Right forelimb (tissue), 1 donor: ENCODE measurements at regions not wholly inside any gene's neighbourhood (a gene's known extent, or its start where the extent isn't known, plus 50 kb on each side); places are given as distances from the start of the nearest gene placed in this dataset.

ENCODE experiments used
- DNase-seq: peaks from one replicate; pipeline ENCODE4 v3.0.0-alpha.2; 2018

DNA sequence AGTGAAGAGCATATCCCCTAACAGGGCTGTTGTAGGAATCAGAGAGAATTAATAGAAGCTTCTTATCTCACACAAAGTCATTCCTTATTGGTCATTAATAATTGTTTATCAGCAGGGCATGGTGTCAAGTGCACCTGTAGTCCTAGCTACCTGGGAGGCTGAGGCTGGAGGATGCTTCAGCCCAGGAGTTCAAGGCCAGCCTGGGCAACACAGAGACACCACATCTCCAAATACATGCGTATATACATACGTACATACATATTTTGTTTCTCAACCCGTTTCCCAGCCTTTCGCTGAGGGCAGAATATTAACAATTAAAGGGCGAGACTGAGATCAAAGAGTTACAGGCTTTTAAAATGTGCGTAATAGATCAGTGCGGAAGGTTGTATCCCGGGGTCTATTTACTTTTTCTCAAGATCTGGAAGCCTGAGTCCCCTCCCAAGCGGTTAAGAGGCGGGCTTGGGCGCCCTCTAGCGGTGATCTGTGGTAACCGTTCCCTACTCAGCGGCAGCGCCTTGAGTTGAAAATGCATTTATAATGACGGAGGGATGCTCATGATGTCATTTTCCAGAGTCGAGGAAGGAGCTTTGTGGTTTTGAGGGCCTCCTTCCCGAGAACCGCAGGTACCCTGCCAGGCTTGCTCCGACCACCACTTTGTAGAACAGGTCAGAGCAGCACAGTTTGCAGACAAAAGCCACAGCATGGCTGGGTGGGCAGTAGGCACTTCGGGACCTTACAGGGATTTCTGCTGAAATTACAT, 169.6 kb upstream of the GPR12 start:
- DNase-seq, result peak; percentile 88

DNA sequence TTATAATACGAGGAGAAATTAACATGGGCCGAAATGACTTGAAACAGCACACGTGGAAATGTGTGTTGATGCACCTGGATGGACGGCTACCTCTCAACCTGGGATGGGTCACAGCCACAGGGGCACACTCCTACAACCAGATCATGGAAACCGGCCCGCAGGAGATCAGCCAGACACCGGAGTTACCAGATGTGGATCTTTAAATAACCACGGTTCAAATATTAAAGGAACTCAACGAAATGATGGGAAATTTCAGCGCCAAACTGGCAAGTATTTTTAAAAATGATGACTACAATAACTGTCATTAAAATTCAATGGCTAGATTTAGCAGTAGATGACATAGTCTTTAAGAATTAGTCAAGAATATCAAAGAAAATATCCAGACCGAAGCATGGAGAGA, 166.9 kb upstream of the GPR12 start:
- no peak for DNase-seq

DNA sequence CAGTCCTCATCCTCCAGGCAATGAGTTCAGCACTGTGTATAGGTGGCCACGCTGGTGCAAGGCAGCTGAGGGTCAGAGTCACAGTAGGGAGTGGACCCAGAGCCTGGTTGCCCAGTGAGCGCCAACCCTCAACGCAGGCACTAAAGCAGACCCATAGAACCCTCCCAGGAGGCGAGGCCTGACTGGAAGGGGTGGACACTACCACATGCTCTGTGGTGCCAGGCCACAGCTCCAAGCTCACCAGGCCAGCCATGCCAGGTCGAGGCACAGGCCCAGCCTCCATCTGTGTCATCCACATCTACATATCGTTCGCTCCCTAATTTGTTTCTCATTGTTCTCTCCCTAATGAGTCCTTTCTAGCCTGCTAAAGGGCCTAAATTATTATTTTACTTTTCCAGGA, 165.8 kb upstream of the GPR12 start:
- DNase-seq, result no peak

DNA sequence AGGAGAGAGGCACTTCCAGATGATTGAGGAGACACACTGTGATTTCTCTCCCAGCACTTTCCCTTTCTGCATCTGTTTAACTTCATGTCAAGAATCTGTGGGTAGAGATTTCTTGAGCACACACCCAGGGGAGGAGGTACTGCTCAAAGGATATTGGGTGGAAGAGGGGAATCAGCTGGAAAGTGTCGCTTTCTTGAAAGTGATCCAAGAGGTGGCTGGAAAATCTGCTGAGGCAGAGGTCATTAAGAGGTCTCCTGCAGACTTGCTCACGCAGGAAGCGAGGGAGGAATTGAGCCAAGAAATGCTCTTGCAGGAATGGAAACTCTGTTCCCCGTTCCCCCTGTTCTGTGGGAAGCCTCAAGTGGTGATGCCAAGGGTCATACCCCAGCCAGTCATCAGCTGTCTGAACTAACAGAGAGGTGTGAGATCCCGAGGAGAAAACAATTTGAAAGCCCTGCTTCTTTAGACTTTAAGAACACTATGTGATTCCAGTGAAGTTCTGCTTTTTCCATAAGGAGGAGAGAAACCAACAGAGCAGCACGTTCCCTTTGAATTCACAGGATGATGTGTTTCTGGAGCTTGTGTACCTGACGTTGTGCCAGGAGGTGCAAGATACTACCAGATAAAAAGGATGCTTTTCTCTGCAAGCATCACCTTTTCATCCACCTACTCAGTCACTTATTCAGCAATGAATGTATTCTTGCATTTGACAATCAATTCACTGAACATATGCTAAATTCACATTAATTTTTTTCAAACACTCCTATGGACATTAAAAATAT, 163.4 kb upstream of the GPR12 start:
- DNase-seq, result no peak

DNA sequence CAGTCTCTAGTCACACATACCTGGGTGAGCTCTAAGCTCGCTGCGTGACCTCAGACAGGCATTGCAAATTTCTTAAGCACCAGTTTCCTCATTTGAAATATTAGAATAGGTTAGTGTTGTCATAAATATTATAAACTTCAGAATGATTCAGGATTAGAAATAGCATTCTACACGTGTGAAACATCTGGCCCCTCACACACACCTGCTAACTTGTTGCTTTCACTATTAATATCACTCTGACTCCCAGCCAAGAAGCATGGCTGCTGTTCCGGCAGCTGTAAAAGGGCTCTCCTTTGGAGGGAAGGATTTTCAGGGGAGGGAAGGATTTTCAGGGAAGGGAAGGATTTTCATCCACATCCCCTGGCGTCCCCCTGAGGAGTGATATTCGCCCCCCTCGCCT, 161.3 kb upstream of the GPR12 start:
- DNase-seq, result no peak

DNA sequence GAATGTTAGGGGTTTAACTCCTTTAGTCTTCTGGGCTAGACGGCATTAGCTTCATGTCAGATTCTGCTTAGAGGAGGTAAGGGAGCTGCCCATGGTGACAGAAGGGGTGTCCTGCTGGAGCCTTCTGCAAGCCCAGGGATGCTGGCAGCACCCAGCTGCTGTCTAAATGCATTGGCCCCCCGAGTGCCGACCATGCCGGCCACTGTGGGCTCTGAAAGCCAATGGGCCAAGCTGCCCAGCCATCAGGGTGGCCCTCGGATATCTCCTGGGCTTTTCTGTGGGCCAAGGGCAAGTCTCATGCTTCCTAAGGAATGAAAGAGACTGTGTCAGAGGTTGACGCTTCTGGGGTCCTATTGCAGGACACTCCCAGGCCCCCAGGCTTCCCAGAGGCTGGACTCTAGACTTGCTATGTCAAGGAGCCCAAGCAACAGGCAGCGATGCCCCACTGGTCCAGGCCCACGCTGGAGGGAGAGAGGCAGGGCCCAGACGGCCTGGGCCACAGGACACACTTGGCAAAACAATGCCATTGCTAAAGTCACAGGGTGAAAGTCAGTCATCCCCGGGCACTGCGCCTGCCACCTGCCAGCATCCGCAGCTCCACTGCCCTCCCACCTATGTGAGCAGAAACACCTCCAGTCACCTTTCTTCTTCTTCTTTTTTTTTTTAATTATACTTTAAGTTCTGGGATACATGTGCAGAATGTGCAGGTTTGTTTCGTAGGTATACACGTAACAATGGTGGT, 160.2 kb upstream of the GPR12 start:
- DNase-seq, result peak; percentile 23

DNA sequence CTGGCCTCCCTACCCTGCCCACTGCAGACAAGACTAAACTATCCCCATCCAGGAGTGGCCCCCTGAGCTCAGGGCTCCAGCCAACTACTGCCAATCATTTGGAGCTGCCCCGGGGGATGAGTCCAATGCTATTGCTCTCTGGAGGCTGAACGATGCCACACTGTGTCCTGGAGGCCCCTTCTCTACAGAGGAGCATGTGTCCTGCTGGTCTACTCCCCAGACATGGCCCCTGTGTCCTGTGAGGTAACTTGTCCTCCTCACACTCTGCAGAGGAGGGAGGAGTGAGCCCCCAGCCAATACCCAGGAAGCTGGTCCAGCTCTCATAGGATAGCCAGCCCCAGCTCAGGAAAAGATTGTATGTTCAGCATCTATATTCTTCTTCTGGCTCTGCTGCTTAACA, 159.1 kb upstream of the GPR12 start:
- peak; percentile 30 for DNase-seq

DNA sequence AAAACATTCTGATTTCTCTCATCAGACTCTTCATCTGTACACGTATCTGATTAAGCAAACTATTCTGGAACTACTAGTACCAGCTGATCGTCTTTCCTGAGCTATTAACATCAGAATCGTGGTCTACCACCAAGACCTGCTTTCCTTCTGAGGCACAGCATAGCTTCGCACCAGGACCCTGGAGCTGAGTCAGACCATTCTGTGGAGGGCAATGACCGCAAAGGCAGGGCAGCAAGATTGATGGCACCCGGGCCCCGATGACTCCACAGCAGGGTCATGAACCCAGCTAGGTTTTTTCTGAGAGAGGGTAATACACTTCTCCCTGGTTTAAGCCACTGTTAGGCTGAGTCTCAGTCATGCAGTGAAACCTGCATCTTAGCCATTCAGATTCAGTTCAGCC, 158.7 kb upstream of the GPR12 start:
- DNase-seq, result peak; percentile 31

DNA sequence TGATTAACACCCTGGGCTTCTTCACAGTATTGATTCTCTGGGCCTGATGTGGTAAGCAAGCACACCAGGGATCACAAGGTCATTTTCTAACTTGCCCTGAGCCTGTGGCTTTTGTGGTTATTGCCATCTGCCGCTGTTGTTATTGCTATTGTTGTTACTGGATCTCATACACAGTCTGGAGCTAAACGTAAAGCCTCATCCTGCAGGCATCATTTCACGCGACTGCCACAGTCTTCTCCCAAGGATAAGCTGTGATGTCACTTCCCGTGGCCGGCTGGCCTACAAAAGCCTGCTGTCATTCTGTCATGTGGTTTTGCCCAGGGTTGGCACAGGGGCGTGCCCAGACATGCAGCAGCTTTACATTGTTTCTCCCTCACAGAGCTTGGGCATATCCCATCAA, 154.0 kb upstream of the GPR12 start:
- no peak for DNase-seq

DNA sequence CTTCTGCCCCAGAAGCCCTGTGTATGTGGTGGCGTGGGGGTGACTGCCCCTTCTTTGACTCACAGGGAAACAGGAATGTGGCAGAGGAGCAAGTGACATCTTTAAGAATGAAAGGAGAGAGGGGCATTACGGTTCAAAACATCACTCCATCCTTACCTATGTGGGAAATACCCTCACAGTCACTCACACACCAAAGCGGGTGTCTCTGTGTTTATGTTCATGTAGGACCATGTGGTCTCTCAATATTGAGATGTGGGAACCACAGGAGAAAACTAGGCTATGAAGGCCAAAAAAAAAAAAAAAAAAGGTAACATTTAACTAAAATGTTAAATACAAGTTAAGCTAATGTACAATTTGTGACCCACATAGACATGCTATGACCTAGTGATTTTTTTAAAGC, 153.6 kb upstream of the GPR12 start:
- no peak for DNase-seq

DNA sequence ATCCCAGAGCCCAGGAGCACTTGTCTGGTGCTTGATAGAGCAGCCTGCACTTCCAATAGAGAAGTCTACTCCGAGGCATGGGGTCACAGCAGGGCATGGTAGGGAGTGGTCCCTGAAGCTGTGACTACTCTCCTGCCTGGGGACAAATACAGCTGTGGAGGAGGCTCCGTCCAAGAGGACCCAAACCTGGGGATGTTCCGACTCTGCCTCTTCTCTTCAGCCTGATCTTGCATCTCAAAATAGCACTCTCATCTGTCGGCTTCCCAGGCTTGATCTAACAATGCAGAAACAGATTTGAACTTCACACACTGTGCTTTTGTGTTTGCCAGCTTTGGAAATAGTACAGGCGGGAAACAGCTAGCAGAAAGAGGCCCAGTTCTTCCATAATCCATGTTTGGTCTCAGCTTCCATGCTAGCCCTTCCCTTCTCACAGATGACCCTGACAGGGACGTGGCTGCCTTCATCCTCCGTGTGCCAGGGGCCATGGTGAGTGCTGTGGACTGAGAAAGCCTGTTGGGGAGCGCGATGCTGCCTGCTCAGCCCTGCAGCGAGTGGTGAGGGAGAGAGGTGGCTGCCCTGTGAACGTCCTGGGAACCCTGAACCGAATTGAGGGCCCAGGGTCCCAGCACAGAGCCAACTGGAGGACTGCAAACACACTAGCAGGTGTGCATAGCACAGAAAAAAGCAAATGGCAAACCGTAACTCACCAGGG, 150.3 kb upstream of the GPR12 start:
- DNase-seq, result no peak

DNA sequence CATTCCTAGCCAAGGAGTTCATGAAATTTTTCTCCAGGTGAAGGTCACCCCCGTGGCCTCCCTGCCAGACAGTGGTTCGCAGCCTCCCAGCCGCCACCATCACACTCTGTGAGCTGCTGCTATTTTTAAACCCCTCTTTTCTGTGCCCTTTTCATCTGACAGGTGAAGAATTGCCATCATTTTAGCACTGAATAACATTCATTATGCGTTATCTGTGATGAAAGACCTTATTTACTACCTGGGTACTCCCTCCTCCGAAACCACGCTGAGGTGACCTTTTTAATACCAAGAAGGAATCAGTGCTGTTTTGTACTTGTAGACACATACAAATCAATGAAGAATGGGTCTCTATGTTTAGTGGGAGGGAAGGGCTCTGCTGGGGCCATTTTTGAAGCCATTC, 148.9 kb upstream of the GPR12 start:
- no peak for DNase-seq

DNA sequence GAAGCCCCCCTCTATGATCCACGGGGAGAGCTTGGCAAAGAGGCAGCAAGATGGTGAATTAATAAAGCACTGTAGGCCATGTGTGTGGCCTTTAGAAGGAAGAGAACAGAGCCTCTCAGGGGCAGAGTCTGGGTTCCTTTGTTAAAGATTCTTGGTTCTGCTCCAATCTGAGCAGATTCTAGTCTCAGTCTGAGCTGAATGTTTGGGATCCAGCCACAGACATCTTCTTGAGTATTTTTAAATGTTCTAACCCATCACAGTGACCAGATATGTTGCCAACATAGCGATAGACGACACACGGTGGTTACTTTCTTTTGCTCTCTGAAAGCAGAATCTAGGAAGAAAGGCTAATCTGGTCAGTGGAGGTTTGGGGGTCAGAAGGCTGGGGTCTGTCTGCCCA, 147.5 kb upstream of the GPR12 start:
- DNase-seq, result no peak

DNA sequence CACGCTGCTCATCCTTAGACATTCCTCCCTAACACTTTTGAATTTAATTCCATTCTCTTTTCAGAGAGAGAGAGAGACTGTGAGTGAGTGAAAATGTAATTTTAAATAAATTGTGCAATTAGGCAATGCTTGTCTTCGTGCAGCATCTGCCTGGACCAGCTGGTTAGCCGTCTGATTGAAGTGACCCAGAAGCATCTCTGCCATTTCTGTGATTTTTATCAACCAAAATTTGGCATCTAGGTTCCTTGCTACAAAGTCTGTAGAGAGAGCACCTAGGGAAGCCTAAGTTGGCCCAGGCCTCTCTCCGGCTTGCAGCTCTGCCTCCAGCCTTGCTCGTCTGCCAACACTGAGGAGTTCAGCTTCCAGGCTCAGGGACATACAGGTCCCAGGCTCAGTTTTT, 138.6 kb upstream of the GPR12 start:
- DNase-seq, result no peak

DNA sequence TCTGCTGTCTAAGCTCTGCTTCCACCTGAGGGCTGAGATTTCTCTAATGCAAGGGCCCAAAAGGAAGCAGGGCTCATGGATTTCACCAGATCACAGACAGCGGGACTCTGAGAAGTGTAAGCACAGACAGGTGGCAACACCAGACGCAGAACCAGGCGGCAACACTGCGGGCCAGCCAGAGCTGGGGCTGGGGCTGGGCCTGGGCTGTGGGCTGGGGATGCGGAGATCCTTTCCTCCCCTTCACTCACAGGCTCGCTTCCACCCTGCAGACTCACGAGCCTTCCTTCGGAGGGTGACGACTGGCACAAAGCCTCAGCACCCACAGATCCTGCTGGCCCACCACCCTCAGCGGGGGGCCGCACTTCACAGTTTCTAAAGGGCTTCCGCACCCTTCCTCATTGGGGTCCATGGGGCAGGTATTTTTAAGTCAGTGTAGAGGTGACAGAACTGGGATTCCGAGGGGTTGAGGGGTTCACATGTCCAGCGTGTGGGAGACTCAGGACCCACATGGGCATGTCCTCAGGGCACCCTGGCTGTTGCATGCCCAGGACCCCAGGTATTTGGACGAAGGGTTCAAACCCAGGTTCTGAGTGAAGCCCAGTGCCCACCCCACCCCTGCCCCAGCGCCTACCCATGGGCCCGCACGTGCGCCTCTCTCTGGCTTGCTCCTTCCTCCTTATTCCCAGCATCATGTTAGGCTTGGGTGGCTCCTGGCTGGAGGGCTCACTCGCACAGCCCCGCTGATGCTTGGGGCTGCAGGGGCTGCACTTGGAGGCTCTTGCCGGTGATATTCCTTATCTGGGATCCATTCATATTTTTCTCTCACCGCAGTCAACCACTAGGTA, 137.3 kb upstream of the GPR12 start:
- no peak for DNase-seq

DNA sequence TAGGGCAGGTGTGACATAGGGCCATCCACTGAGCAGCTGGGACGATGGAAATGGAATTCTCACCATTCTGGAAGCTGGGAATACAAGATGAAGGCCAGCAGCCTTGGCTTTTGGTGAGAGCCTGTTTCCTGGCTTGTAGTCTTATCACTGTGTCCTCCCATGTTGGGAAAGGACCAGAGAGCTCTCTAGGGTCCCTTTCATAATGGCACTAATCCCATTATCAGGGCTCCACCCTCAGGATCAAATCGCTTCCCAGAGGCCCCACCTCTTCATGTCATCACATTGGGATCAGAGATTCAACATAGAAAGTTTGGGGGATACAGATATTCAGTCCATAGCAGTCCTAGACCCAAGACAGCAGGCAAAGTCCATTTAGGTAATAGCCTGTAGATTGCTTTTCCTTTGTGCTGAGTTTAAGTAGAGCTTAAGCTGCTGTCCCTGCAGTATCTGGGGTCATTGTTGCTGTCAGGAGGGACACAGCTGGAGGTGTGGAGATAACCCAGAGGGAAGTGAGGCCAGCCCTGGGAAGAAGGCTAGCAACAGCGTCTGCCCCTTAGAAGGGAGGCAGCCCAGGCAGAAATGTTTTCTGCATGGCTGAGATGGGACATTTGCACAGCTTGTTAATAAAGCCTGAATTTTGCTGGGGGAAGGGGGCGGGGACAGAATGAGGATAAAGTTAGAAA, 136.5 kb upstream of the GPR12 start:
- DNase-seq, result no peak

DNA sequence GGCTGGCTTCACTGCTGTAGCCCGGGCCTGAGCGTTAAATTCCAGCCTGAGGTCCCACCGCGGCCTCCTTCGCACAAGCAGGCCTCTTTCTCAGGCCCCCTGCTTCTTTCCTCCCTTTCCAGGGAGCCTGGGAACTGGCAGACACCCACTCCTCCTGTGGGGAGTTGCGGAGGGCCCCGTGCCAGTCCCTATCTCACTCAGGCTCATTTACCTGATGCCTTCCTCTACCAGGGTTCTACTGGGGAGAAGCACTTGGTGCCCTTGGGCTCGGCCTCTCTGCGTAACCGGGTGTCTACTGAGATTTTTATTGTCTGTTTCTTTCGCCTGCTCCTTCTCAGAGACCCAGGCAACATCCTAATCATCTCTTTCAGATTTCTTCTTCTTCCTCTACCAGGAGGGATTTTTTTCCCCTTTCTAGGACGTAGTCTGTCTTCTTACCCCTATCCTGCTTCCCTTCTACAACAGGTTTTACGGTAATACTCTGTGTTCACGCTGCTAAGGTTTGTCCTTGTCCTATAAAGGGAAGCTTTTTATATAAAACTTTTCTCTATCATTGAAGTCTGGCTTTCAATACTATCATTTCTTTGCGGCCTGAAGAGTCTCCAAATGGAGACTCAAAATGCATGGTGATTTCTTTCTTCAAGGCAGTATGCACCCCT, 135.4 kb upstream of the GPR12 start:
- DNase-seq, result no peak

DNA sequence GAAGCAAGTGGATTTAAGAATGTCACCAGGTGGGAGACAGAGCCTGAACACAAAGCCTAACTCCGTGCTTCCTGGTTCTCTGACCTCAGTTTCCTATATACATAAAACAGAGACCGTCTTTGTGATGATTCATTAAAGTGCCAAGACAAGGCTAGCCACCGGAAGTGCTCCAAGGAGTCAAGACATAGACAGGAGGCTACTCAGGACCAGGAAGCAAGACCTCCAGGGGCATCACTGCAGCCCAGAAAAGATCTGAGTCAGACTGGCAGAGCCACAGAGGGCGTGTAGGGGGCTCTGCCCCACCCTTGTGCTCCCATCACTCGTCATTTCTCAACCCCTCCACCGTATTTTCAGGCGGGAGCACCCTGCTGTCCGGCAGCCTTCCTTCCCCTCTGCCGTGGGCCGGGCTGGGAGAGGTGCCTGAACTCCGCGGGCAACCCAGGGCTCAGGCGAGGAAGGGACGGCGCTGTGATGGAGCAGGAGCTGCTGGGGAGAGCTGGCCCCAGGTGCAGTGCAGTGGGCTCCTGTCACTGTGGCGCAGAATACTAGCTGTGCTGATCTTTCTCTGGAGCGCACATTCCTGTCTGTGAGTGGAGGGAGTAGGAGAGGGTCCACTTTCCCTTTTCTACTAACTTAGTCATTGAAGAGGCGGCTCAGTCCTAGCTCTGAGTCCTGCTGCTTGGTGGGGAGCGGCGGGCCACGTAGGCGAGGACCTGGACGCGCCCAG, 134.7 kb upstream of the GPR12 start:
- no peak for DNase-seq

DNA sequence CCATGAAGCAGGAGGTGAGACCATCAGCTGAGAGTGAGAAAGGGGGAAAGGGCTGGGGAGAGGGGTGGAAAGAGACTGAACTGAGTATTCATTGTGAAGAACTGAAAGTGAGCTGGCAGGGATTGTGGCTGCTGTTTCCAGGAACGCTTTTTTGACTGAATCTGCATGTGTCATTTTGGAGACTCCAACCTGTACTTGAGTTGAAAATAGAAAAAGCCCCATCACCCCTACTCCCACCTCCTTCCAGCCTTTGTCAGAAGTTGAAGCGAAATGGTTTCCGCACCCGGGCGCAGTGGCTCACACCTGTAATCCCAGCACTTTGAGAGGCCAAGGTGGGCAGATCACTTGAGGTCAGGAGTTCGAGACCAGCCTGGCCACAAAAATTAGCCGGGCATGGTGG, 128.0 kb upstream of the GPR12 start:
- DNase-seq, result no peak

DNA sequence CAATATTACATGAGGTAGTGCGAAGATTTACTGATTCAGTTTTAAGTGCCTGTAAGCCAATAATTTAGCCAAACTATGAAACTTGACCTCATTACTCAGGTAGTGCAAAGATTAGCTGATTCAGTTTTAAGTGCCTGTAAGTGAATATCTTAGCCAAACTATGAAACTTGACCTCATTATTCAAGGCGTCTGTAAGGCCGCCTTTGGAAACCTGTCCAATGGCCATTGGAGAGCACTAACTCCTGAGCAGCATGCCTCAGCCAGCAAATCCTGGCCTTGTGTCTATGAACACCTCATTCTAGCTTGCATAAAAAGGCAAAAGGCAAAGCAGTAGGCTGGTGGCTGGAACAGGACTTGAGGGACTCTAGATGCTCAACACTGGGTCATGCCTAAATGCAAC, 127.0 kb upstream of the GPR12 start:
- DNase-seq, result no peak
